Subcutaneous abdominal adipose tissue (tissue), 5 donors: ENCODE measurements at regions not wholly inside any gene's neighbourhood (a gene's known extent, or its start where the extent isn't known, plus 50 kb on each side); places are given as distances from the start of the nearest gene placed in this dataset.

ENCODE experiments used
- H3K27ac ChIP-seq: one replicate; pipeline ENCODE4 v1.7.0; 2013; ENCODE audit warnings: low read depth, mild to moderate bottlenecking, inconsistent platforms, low read length, moderate library complexity
- H3K27me3 ChIP-seq, 5 donors: one replicate each; pipeline ENCODE4 v1.7.0; 2013; ENCODE audit warnings: low read length in 5 of 5, inconsistent platforms in 1 of 5; ENCODE audit not compliant: control insufficient read depth in 5 of 5, insufficient read depth in 4 of 5
- H3K36me3 ChIP-seq, 5 donors: one replicate each; pipeline ENCODE4 v1.7.0; 2013; ENCODE audit warnings: low read length in 5 of 5; ENCODE audit not compliant: control insufficient read depth in 5 of 5, insufficient read depth in 5 of 5
- H3K4me1 ChIP-seq, 5 donors: one replicate each; pipeline ENCODE4 v1.7.0; 2013; ENCODE audit warnings: low read length in 5 of 5, mild to moderate bottlenecking in 3 of 5, moderate library complexity in 1 of 5; ENCODE audit not compliant: control insufficient read depth in 5 of 5, insufficient read depth in 5 of 5
- H3K4me3 ChIP-seq, 5 donors: one replicate each; pipeline ENCODE4 v1.7.0; 2013; ENCODE audit warnings: low read length in 5 of 5, low read depth in 1 of 5
- H3K9ac ChIP-seq, 5 donors: one replicate each; pipeline ENCODE4 v1.7.0; 2013; ENCODE audit warnings: low read length in 5 of 5, mild to moderate bottlenecking in 4 of 5, moderate library complexity in 3 of 5
- H3K9me3 ChIP-seq, 5 donors: one replicate each; pipeline ENCODE4 v1.7.0; 2013; ENCODE audit warnings: low read length in 5 of 5; ENCODE audit not compliant: control insufficient read depth in 5 of 5
- donor health status: healthy.
- donor health status: healthy.
- donor health status: healthy.
- donor health status: healthy.
- donor health status: healthy.

DNA sequence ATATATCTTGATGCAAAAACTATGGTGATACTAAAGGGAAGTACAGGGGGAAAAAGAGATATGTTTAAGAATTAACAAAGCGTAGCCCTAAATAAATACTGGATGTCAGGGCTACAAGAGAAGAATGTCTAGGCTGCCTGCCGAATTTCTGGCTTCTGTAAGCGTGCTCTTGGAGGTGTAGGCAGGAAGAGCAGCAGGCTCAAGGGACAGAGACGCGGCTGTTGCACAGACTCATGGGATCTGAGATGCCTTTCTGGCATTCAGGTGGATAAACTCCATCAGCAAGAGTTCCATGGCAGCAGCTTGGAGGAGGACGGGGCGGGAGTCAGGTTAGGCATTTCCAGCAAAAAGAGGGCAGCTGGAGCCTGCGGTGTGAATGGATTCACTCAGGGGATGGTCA lies 123.2 kb upstream of the TWIST2 start:
- Histone ChIP-seq H3K27me3 (no peaks in the 10 kb centered on the region), H3K36me3 (no peaks in the 10 kb centered on the region), H3K27ac (no peak overlapping the region), H3K4me3 (no peak overlapping the region), H3K4me1 (peaks cover 5 to 29% (median 23%) of the 10 kb centered on the region in 5 donors), H3K9me3 (peaks cover 0 to 3% (median 0%) of the 10 kb centered on the region in 5 donors), H3K9ac (no peak overlapping the region)

DNA sequence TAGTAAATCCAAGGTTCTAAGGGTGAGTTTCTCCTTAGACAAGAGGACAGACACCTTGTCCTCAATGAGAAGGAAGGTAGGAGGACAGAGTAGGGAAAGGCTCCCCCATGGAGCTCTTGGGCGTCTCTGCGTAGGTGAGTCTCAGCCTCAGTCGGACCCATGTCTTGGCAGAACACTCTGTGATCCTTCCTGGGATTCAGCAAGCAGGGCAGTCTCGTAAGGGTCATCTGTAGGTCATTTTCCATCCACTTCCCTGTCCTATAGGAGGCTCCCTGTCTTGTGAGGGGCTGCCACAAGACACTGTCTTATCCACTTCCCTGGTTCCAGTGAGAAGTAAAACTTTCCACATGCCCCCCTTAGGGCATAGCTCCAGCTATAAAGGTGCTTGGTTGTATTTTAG lies 122.6 kb upstream of the TWIST2 start:
- Histone ChIP-seq H3K27ac (no peak overlapping the region), H3K9me3 (peaks cover 0 to 3% (median 0%) of the 10 kb centered on the region in 5 donors), H3K4me1 (peaks cover 5 to 35% (median 26%) of the 10 kb centered on the region in 5 donors)

DNA sequence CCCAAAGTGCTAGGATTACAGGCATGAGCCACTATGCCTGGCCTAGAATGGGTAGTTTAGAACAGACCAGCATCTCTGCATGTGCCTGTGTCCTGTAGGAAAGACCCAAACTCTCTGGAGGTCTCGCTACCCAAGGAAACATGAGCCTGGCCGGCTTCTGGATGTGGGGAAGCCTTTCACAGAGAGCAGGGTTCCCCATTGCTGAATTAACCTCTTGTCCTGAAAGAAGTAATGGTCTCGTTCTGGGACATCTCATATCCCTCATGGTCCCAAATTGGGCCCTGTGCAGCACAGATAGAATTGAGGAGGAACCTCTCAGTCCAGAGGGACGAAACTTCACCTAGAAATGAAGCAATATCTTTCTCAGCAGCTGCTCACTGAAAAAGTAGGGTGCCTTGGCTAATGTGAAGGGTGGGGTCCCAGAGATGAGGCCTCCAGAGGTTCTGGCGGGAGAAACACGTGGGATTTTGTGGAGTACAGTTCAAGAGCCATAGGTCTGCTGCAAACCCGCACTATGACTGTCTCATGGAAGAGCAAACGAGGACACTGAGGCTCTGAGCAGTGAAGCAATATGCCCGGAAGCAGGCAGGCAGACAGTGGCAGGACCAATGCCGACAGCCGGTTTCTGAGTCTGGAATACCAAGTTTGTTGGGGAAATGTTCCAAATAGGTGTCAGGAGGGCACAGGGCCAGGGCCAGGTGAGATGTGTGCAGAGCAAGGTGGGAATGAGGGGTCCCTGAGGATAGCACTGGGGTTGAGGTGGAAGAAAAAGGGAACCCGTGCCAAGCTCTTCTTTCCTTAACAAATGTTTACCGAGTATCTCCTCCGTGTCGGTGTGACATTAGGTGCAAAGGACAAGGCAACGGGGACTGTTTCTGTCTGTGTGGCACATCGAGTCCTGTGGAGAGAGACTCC lies 121.0 kb upstream of the TWIST2 start:
- no peak overlapping the region for H3K9ac ChIP-seq
- no peak overlapping the region for H3K27ac ChIP-seq
- no peaks in the 10 kb centered on the region for H3K27me3 ChIP-seq
- H3K4me3 ChIP-seq: no peak overlapping the region
- H3K36me3 ChIP-seq: no peaks in the 10 kb centered on the region
- H3K9me3 ChIP-seq: peaks cover 0 to 3% (median 0%) of the 10 kb centered on the region in 5 donors
- peaks cover 5 to 40% (median 32%) of the 10 kb centered on the region in 5 donors for H3K4me1 ChIP-seq

More for the DNA sequence above, 122.6 kb upstream of the TWIST2 start:
- no peak overlapping the region for H3K4me3 ChIP-seq
- no peaks in the 10 kb centered on the region for H3K27me3 ChIP-seq
- no peaks in the 10 kb centered on the region for H3K36me3 ChIP-seq
- no peak overlapping the region for H3K9ac ChIP-seq

DNA sequence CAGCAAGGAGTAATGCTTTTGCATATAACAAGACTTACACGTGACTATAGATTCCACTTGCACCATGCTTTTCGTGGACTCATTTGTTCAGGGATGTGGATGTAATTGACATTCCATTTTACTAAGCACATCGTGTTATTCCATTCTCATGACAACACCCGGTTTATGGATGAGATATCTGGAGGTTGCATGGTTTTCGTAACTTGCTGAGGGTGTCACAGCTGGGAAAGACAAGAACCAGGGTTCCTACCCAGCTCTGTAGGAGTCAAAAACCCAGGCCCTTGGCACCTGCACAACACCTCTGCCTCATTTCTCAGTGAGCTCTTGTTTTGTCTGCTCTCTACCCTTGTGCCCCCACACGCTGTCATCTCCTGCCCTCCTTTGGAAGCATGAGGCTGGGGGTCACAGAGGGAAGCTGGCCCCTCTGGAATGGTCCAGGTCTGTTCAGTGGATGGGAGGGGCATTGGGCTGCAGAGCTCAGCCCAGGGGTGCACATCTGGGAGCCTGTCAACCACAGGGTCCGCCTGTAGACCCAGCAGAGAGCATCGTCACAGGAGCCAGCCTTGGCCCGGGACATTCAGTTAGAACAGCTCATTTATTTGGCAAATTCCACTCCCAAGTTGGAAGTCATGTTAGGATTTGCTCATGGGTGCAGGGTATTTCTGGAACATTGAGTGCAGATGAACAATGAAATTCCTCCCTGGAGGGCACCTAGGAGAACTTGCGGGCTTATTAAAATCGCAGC lies 120.1 kb upstream of the TWIST2 start:
- Histone ChIP-seq H3K36me3 (no peaks in the 10 kb centered on the region), H3K9me3 (peaks cover 0 to 3% (median 0%) of the 10 kb centered on the region in 5 donors), H3K27me3 (no peaks in the 10 kb centered on the region), H3K9ac (peak overlapping the region in 2 of 5 donors; percentile 3 to 37), H3K4me1 (peaks cover 5 to 44% (median 38%) of the 10 kb centered on the region in 5 donors), H3K4me3 (no peak overlapping the region), H3K27ac (peak overlapping the region; percentile 82)

DNA sequence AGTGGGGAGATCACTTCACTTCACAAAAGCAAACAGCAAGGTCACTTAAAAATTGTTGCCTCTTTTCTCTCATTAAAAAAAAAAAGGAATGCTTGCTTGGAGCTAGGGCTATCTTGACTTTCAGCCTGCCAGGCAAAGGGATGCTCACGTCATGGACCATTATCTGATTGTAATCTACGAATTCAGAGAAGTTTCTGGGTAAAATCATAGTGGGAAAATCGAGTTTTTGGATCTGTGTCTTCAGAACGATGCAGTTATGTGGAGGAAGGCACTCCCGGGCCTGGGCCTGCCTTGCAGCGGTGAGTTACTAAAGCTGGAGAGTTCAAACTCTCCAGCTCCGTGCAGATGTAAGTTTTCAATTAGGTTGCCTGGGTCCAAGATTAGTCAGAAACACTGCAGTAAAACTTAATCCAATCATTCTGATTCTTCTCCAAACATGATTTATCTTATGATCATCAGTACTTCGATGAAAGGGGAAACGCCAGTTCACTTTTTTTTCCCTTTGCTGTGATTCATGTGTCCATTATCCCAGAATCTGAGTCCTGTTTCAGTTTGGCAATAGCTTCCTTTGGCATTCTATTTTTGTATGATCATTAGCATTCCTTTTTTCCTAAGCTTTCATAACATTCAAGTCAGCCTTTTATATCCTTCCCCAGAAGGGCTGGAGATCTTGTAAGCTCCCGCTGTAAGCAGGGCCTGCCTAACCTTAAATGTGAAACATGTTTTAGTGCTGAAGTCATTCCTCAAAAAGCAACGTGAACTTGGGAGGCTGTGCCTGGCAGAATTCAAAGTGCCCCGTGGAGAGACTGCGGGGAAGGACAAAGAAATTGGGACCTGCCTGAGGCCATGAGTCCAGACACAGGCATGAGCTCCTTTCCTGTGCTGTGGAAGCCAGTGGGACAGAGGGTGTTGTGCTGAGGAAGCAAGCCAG lies 119.3 kb upstream of the TWIST2 start:
- H3K9ac ChIP-seq: peak overlapping the region in 2 of 5 donors; percentile 3 to 37
- no peaks in the 10 kb centered on the region for H3K27me3 ChIP-seq
- peak overlapping the region in 1 of 5 donors; percentile 1 for H3K4me3 ChIP-seq
- peak overlapping the region; percentile 82 for H3K27ac ChIP-seq
- no peaks in the 10 kb centered on the region for H3K36me3 ChIP-seq
- H3K9me3 ChIP-seq: peaks cover 0 to 3% (median 0%) of the 10 kb centered on the region in 5 donors
- peaks cover 5 to 44% (median 38%) of the 10 kb centered on the region in 5 donors for H3K4me1 ChIP-seq

DNA sequence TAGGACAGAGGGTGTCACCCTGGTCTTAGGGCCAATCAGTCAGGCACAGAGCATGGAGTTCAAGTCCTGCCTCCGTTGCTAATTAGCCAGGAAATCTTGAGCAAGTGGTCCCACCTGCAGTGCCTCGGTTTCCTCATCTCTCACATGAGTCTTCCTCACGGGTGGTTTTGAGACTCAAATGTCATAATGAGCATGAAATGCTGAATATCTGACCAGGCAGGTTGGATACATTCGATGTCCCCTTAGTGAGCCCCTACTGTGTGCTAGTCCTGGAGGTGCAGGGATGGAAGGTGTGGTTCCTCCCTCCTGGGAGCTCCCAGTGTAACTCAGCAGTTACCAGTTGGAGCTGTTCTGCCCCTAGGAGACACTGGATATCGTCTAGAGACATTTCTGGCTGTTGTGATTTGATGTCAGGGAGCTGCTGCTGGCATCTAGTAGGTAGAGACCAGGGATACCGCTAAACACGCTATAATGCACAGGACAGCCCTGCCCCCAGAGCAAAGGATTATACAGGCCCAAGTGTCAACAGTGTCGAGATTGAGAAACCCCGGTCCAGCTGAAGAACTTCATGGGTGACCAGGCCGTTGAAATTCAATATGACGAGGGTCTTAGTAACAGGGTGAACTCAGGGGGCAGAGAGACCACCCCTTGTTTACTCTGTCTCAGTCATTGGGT lies 118.5 kb upstream of the TWIST2 start:
- Histone ChIP-seq H3K36me3 (no peaks in the 10 kb centered on the region), H3K4me3 (peak overlapping the region in 1 of 5 donors; percentile 1), H3K9ac (peak overlapping the region in 2 of 5 donors; percentile 2 to 27), H3K27ac (peak overlapping the region; percentile 82), H3K9me3 (peaks cover 0 to 3% (median 0%) of the 10 kb centered on the region in 5 donors), H3K4me1 (peaks cover 5 to 44% (median 38%) of the 10 kb centered on the region in 5 donors), H3K27me3 (no peaks in the 10 kb centered on the region)

DNA sequence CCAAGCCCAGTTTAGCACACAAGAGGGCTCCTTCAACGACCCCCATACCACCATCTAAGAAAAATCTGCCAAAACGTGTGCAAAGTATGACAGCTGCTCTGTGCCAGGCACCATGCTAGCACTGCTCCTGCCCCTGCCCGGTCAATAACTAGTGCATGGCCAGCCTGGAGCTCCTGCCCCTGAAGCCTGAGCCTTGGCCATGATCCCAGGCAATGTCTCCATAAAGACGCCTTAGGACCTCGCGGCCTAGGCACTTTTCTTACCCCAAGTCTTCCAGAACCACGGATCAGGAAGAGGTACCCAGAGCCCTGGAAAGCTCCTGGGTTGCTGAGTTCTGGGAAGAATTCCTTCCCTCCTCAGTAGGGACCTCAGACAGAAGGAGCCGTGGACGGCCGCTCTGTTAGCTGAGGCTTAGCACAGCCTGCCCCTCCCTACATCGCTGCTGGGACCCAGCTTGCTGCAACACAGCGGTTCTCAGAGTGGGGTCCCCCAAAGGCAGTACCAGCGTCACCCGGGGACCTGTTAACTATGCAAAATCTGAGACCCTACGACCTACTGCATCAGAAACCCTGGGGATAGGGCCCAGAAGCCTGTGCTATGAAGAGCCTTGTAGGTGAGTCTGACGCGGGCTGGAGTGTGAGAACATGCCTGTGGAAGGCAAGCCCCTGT lies 117.8 kb upstream of the TWIST2 start:
- no peak overlapping the region for H3K27ac ChIP-seq
- H3K36me3 ChIP-seq: no peaks in the 10 kb centered on the region
- H3K9ac ChIP-seq: no peak overlapping the region
- peaks cover 5 to 44% (median 38%) of the 10 kb centered on the region in 5 donors for H3K4me1 ChIP-seq
- no peak overlapping the region for H3K4me3 ChIP-seq
- H3K9me3 ChIP-seq: peaks cover 0 to 3% (median 0%) of the 10 kb centered on the region in 5 donors
- H3K27me3 ChIP-seq: no peaks in the 10 kb centered on the region

DNA sequence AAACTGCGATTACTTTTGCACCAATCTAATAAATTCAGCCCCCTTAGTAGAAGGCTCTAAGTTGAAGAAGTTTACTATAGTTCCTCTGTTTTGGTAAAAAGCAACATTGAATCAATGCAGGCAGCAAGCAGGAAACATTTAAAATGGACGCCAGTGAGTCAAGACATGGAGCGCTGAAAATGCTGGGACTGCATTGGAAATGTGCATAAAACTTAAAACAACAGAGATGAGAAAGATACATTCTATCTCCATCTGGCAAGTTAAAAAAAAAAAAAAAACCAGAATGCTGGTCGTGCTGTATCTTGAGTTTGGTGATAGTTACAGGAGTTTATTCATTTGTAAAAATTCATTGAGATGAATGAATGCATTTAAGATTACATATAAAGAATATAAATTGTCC lies 117.0 kb upstream of the TWIST2 start:
- Histone ChIP-seq H3K9me3 (no peaks in the 10 kb centered on the region), H3K27ac (no peak overlapping the region), H3K4me1 (peaks cover 5 to 44% (median 38%) of the 10 kb centered on the region in 5 donors), H3K9ac (no peak overlapping the region), H3K4me3 (no peak overlapping the region), H3K36me3 (no peaks in the 10 kb centered on the region), H3K27me3 (no peaks in the 10 kb centered on the region)
